SU-DHL-6 (cell line): ENCODE measurements at regions not wholly inside any gene's neighbourhood (a gene's known extent, or its start where the extent isn't known, plus 50 kb on each side); places are given as distances from the start of the nearest gene placed in this dataset.

Experiments used
- H2AFZ ChIP-seq: fragments of 200-600 bp; sonication (generic); 2 replicates; pipeline ENCODE4 v1.6.1; 2014; ENCODE audit warnings: low read depth, mild to moderate bottlenecking, moderate library complexity, mixed read lengths, antibody characterized with exemption, low read length; ENCODE audit not compliant: severe bottlenecking
- H3F3A ChIP-seq: fragments of 200-600 bp; shearing (Covaris generic); 2 replicates; pipeline ENCODE4 v1.6.0; 2016; ENCODE audit warnings: antibody characterized with exemption, mild to moderate bottlenecking; ENCODE audit not compliant: insufficient read depth
- H3K27ac ChIP-seq: fragments of 200-600 bp; sonication (generic); 2 replicates; pipeline ENCODE4 v1.5.1; 2016; ENCODE audit warnings: low read depth, mild to moderate bottlenecking, low read length, moderate library complexity, mixed read lengths
- H3K27me3 ChIP-seq: fragments of 200-600 bp; sonication (generic), shearing (Covaris generic); 2 replicates; pipeline ENCODE4 v1.6.0; 2014; ENCODE audit warnings: mild to moderate bottlenecking, low read length
- H3K36me3 ChIP-seq: fragments of 200-600 bp; sonication (generic); 2 replicates; pipeline ENCODE4 v1.6.1; 2014; ENCODE audit warnings: mild to moderate bottlenecking, low read length, mixed read lengths
- H3K4me2 ChIP-seq: fragments of 300-600, 200-600 bp; shearing (Covaris generic), sonication (generic); 2 replicates; pipeline ENCODE4 v1.6.0; 2014; ENCODE audit warnings: low read length, low read depth, mild to moderate bottlenecking; ENCODE audit not compliant: poor library complexity, severe bottlenecking
- H3K4me3 ChIP-seq: fragments of 200-600 bp; sonication (generic); 2 replicates; pipeline ENCODE4 v1.5.1; 2014; ENCODE audit warnings: antibody characterized with exemption, low read length, mild to moderate bottlenecking, mixed read lengths; ENCODE audit not compliant: insufficient read depth, poor library complexity, severe bottlenecking
- H3K79me2 ChIP-seq: fragments of 200-600 bp; sonication (generic); 2 replicates; pipeline ENCODE4 v1.6.1; 2014; ENCODE audit warnings: mild to moderate bottlenecking, low read length, moderate library complexity; ENCODE audit not compliant: insufficient read depth
- H3K9ac ChIP-seq: fragments of 200-600 bp; sonication (generic); 2 replicates; pipeline ENCODE4 v1.7.0; 2014; ENCODE audit warnings: mild to moderate bottlenecking, low read length
- H3K9me2 ChIP-seq: fragments of 200-600 bp; sonication (generic); replicated peaks from 2 replicates; pipeline ENCODE4 v1.6.1; 2014; ENCODE audit warnings: low read length; ENCODE audit not compliant: insufficient read depth
- H3K9me3 ChIP-seq: fragments of 200-600 bp; sonication (generic); 2 replicates; pipeline ENCODE4 v1.6.1; 2014; ENCODE audit warnings: low read length, mixed read lengths; ENCODE audit not compliant: insufficient read depth
- H4K20me1 ChIP-seq: fragments of 200-600 bp; sonication (generic); 2 replicates; pipeline ENCODE4 v1.6.1; 2014; ENCODE audit warnings: low read depth, mild to moderate bottlenecking, antibody characterized with exemption, low read length, moderate library complexity, mixed read lengths
- EZH2phosphoT487 ChIP-seq: fragments of 200-600 bp; sonication (generic), shearing (Covaris generic); conservative IDR thresholded peaks from 2 replicates; pipeline ENCODE4 v1.6.1; 2018; ENCODE audit warnings: mild to moderate bottlenecking, antibody characterized with exemption, low read length, moderate library complexity, mixed read lengths
- TF ChIP-seq, protein P1 (sequence below): fragments of 200-600 bp; sonication (generic); IDR thresholded peaks from one replicate; pipeline ENCODE4 v1.5.1; 2017; ENCODE audit warnings: antibody characterized with exemption, mild to moderate bottlenecking, low read length, moderate library complexity; ENCODE audit not compliant: insufficient read depth, poor library complexity, severe bottlenecking

DNA sequence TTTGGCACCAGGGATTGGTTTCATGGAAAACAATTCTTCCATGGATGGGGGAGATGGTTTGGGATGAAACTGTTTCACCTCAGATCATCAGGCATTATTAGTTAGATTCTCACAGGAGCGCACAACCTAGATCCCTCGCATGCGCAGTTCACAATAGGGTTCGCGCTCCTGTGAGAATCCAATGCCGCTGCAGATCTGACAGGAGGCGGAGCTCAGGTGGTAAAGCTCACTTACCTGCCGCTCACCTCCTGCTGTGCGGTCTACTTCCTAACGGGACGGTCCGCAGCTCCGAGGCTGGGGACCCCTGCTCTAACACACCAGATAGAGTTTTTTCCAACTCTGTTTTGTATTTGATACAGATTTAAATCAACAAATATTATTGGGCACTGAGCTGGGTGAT, 286.5 kb downstream of the MTX2 start:
- Histone ChIP-seq H3K9ac (no peak overlapping the region), H3K4me2 (no peak overlapping the region), H3K9me3 (no peaks in the 10 kb centered on the region), H3K9me2 (no peaks in the 10 kb centered on the region), H3K79me2 (no peaks in the 10 kb centered on the region), H3F3A (no peaks in the 10 kb centered on the region), H3K27ac (no peak overlapping the region), H3K36me3 (no peaks in the 10 kb centered on the region), H3K4me3 (no peak overlapping the region), H4K20me1 (no peaks in the 10 kb centered on the region), H3K27me3 (no peaks in the 10 kb centered on the region), H2AFZ (no peak overlapping the region)
- TF ChIP-seq, protein P1, sequence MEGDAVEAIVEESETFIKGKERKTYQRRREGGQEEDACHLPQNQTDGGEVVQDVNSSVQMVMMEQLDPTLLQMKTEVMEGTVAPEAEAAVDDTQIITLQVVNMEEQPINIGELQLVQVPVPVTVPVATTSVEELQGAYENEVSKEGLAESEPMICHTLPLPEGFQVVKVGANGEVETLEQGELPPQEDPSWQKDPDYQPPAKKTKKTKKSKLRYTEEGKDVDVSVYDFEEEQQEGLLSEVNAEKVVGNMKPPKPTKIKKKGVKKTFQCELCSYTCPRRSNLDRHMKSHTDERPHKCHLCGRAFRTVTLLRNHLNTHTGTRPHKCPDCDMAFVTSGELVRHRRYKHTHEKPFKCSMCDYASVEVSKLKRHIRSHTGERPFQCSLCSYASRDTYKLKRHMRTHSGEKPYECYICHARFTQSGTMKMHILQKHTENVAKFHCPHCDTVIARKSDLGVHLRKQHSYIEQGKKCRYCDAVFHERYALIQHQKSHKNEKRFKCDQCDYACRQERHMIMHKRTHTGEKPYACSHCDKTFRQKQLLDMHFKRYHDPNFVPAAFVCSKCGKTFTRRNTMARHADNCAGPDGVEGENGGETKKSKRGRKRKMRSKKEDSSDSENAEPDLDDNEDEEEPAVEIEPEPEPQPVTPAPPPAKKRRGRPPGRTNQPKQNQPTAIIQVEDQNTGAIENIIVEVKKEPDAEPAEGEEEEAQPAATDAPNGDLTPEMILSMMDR, result no peak
- TF ChIP-seq EZH2phosphoT487, result no peak

DNA sequence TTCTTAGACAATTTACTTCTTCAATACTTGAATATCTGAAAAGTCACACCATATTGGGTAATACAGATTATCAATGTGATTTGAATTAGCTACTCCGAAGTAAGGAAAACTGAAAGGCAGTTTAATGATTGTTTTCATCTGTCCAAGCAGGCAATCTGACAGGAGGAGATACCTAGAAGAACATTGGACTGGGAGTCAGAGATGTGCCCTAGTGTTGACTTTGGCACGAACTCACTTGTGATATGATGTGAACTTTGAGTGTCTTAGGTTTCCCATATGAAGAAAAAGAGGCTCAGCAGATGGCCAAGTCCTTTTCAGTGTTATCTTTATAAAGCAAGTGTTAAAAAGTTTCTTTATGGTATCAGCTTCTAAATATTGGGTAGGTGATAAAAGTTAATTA, 287.1 kb downstream of the MTX2 start:
- Histone ChIP-seq H3K9me2 (no peaks in the 10 kb centered on the region), H2AFZ (no peak overlapping the region), H3K27ac (no peak overlapping the region), H3K9ac (no peak overlapping the region), H3F3A (no peaks in the 10 kb centered on the region), H3K4me2 (no peak overlapping the region), H4K20me1 (no peaks in the 10 kb centered on the region), H3K9me3 (no peaks in the 10 kb centered on the region), H3K36me3 (no peaks in the 10 kb centered on the region), H3K27me3 (no peaks in the 10 kb centered on the region), H3K79me2 (no peaks in the 10 kb centered on the region), H3K4me3 (no peak overlapping the region)
- TF ChIP-seq EZH2phosphoT487, result no peak
- TF ChIP-seq, protein P1, result no peak

DNA sequence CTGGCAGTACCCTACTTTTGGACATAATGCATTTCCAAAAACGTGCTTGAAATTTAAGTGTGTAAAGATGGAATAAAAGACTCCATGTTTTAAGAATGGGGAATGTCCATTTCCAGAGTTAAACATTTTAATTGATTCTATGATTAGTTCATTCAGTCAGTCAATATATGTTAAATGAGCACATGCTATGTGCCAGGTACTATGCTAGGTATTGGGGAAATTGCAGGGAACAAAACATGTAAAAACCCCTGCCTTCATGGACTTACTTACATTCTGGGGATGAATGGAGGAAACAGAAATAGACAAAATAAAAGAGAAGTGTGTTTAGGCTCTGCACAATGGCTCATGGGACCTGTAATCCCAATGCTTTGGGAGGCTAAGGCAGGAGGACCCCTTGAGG, 288.6 kb downstream of the MTX2 start:
- TF ChIP-seq, protein P1, result no peak
- no peak for TF ChIP-seq EZH2phosphoT487
- Histone ChIP-seq H3F3A (no peaks in the 10 kb centered on the region), H3K9me3 (no peaks in the 10 kb centered on the region), H3K79me2 (no peaks in the 10 kb centered on the region), H3K9ac (no peak overlapping the region), H3K9me2 (no peaks in the 10 kb centered on the region), H2AFZ (no peak overlapping the region), H3K4me2 (no peak overlapping the region), H3K27ac (no peak overlapping the region), H3K36me3 (no peaks in the 10 kb centered on the region), H3K4me3 (no peak overlapping the region), H3K27me3 (no peaks in the 10 kb centered on the region), H4K20me1 (no peaks in the 10 kb centered on the region)
